Right hindlimb (tissue), 1 donor: ENCODE measurements at regions not wholly inside any gene's neighbourhood (a gene's known extent, or its start where the extent isn't known, plus 50 kb on each side); places are given as distances from the start of the nearest gene placed in this dataset.
A peak's percentile ranks its signal among the peaks of the same experiment; 100 is the strongest.

ENCODE experiments used
- DNase-seq: peaks from one replicate; pipeline ENCODE4 v3.0.0-alpha.2; 2018

- DNase-seq, result no peak
Observed at GRCh38 chr18:72692086-72692485, 147.9 kb upstream of the CBLN2 start.

DNA sequence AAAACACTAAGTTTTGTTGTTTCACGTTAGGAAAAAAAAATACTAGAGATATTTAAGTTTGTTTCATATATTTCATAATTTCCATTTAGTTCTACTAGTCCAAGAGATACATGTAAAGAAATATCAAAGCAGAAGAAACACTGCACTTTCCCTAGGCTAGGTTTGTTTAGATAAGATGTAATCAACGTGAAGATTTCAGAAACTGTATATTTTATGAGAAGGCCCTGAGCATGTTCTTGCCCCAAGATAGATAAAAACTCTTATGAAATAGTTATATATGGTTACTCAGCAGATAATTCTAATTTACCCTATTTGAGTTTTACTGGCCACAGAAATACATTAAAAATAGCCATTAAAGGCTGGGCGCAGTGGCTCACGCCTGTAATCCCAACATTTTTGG, 143.6 kb upstream of the CBLN2 start:
- DNase-seq, result no peak

- DNase-seq, result no peak
Observed at GRCh38 chr18:72675394-72675793, 131.3 kb upstream of the CBLN2 start.

- peak; percentile 25 for DNase-seq
Observed at GRCh38 chr18:72674710-72675109, 130.6 kb upstream of the CBLN2 start.

- no peak for DNase-seq
Observed at GRCh38 chr18:72673242-72673641, 129.1 kb upstream of the CBLN2 start.

GRCh38 chr18:72672364-72673184, 128.4 kb upstream of the CBLN2 start:
- no peak for DNase-seq

GRCh38 chr18:72667932-72668331, 123.8 kb upstream of the CBLN2 start:
- no peak for DNase-seq

- DNase-seq, result no peak
Observed at GRCh38 chr18:72652990-72653593, 109.0 kb upstream of the CBLN2 start.

GRCh38 chr18:72651033-72651432, 106.9 kb upstream of the CBLN2 start:
- DNase-seq, result no peak

DNA sequence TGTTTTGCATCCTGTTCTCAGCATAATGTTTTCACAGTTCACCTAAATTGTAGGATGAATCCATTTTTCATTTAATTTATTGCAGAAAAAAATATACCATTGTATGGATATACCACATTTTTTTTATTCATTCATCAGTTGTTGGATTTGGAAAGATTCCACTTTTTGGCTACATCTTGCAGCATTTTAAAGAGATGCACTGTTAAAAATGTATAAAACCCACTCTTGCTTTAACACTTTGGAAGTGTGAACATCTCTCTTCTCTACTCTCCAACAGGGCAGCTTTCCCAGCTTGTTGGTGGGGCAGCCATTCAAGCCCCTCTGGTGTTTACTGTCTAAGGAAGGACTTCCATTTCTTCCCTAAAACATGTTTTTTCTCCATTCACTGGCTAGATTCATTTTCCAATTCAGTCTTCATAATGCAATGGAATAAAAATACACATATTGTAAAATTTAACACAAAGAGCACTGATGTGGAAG, 104.4 kb upstream of the CBLN2 start:
- DNase-seq, result no peak

GRCh38 chr18:72648079-72648478, 103.9 kb upstream of the CBLN2 start:
- DNase-seq, result no peak

GRCh38 chr18:72640557-72640956, 96.4 kb upstream of the CBLN2 start:
- DNase-seq, result no peak

- no peak for DNase-seq
Observed at GRCh38 chr18:72638376-72638775, 94.2 kb upstream of the CBLN2 start.

DNA sequence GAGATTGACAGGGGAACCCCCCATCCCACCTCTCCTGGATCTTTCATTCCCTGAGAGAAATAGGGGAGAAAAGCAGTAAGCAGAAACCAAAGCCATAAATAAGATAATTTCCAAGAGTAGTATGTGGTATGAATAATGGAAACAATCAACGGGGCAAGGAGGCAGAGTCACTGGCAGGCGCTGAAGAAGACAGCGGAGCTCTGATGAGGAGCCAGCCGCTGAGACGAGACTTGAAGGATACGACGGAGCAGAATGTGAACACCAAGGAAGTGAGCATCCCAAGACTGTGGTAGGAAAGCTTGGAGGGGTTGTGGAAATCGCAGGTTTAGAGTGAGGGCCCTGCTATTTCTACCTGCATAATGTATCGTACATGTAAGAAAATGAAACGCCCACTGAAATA, 93.6 kb upstream of the CBLN2 start:
- no peak for DNase-seq

- DNase-seq, result no peak
Observed at GRCh38 chr18:72637299-72637698, 93.2 kb upstream of the CBLN2 start.

GRCh38 chr18:72636611-72637010, 92.5 kb upstream of the CBLN2 start:
- no peak for DNase-seq

DNA sequence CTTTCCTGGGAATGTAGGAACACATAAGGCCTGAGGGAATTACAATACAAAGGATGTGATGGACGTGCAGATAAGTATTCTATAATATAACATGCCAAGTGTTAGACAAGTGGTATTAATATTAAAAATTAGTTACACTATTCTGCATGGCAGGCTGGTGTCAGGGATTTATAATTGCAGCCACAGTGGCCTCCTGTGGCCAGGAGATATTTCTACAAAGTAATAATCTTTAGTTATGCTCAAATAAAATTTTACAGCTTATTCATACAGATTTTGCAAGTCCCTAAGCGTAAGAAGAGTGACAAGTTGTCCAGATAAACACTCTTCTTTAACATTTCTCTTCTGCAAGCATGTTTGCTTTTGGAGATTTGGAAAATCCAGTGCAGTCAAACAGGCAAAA, 90.4 kb upstream of the CBLN2 start:
- DNase-seq, result no peak

DNA sequence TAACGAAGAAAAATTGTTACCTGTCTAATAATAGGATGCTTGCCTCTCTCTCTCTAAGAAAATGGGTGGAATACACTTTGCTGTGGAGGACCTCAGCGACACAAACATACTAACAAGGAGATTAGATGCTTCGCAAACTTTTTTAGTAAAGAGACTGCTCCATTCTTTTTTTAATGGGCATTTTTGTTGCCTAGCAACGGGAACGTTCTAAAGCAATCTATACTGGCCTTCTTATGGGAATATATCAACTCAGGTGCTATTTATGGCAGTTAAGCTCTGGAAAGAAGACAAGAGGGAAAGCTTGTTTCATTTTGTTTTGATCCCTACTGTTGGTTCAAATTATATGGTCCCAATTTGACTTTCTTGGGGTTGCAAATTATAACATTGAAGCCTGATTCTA, 86.8 kb upstream of the CBLN2 start:
- no peak for DNase-seq

- DNase-seq, result no peak
Observed at GRCh38 chr18:72623444-72623843, 79.3 kb upstream of the CBLN2 start.

- no peak for DNase-seq
Observed at GRCh38 chr18:72613534-72613930, 69.4 kb upstream of the CBLN2 start.

- DNase-seq, result no peak
Observed at GRCh38 chr18:72612894-72613533, 68.9 kb upstream of the CBLN2 start.

GRCh38 chr18:72605376-72605775, 61.2 kb upstream of the CBLN2 start:
- no peak for DNase-seq

- DNase-seq, result no peak
Observed at GRCh38 chr18:72601944-72602343, 57.8 kb upstream of the CBLN2 start.

DNA sequence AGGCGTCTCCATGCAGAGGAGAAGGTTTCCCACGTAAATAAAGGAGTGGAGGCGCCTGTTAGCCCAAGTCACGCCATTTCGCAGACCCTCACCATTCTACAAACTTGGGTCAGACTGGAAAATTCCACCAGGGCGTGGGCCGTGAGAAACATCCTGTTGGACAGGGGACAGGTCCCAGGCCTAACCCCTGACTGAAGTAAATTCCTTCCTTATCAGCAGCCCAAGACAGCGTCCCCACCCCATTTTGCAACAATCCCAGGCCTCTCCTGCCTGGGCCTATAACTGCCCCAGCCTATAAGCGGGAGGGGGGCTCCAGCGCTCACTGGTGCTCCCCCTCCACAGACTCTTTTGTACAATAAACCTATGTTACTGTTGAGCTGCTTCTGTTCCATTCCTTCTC, 57.3 kb upstream of the CBLN2 start:
- DNase-seq, result no peak
